ENCODE measurements at regions not wholly inside any gene's neighbourhood (a gene's known extent, or its start where the extent isn't known, plus 50 kb on each side); places are given as distances from the start of the nearest gene placed in this dataset.

- H3K9me3 Mint-ChIP-seq = no peaks in the 10 kb centered on the region
- CTCF ChIA-PET = no interaction called here
- intact Hi-C loops (cut with micrococcal nuclease) = no loop called here
These were observed 134.9 kb downstream of the MMUT start for GRCh38 chr6:49328051-49328744.

GRCh38 chr6:49327571-49327970, 135.5 kb downstream of the MMUT start:
- Mint-ChIP-seq H3K36me3 (ENCODE audit: low read depth) (no peaks in the 10 kb centered on the region), H3K4me1 (ENCODE audit: low read depth) (no peaks in the 10 kb centered on the region), H3K27me3 (no peaks in the 10 kb centered on the region), H3K9me3 (no peaks in the 10 kb centered on the region), H3K4me3 (no peak overlapping the region), H3K27ac (no peak overlapping the region)
- POLR2A ChIA-PET = no interaction called here
- CTCF ChIA-PET = interaction anchor here (0.6 kb wide), 1 partner anchor 11 kb away, joined by 3 read pairs; no protein-coding TSS in a partner anchor
- ATAC-seq (no peak), DNase-seq (no peak)
- no peak for TF ChIP-seq CTCF (IDR thresholded peaks at IDR 0.05)
- intact Hi-C loops (cut with micrococcal nuclease) = no loop called here

More at GRCh38 chr6:49328051-49328744, 134.9 kb downstream of the MMUT start:
- Mint-ChIP-seq H3K27ac (no peak overlapping the region), H3K27me3 (no peaks in the 10 kb centered on the region), H3K36me3 (ENCODE audit: low read depth) (no peaks in the 10 kb centered on the region), H3K4me3 (no peak overlapping the region), H3K4me1 (ENCODE audit: low read depth) (no peaks in the 10 kb centered on the region)
- DNase-seq = no peak
- POLR2A ChIA-PET = no interaction called here
- TF ChIP-seq CTCF (IDR thresholded peaks at IDR 0.05) = no peak
- no peak for ATAC-seq

GRCh38 chr6:49327005-49327404, 136.0 kb downstream of the MMUT start:
- Mint-ChIP-seq H3K4me3 (no peak overlapping the region), H3K36me3 (ENCODE audit: low read depth) (no peaks in the 10 kb centered on the region), H3K4me1 (ENCODE audit: low read depth) (no peaks in the 10 kb centered on the region), H3K27me3 (no peaks in the 10 kb centered on the region), H3K9me3 (no peaks in the 10 kb centered on the region), H3K27ac (no peak overlapping the region)
- intact Hi-C loops (cut with micrococcal nuclease) = no loop called here
- TF ChIP-seq CTCF (IDR thresholded peaks at IDR 0.05) = no peak
- POLR2A ChIA-PET = no interaction called here
- CTCF ChIA-PET = interaction anchor here (0.6 kb wide), 1 partner anchor 12 kb away, joined by 3 read pairs; no protein-coding TSS in a partner anchor
- ATAC-seq (no peak), DNase-seq (no peak)

- no peaks in the 10 kb centered on the region for H3K27me3 Mint-ChIP-seq
- no peaks in the 10 kb centered on the region for H3K9me3 Mint-ChIP-seq
These were observed 136.7 kb downstream of the MMUT start for GRCh38 chr6:49326347-49326746.

More at GRCh38 chr6:49326347-49326746, 136.7 kb downstream of the MMUT start:
- TF ChIP-seq CTCF (IDR thresholded peaks at IDR 0.05) = no peak
- CTCF ChIA-PET = no interaction called here
- Mint-ChIP-seq H3K4me3 (no peak overlapping the region), H3K4me1 (ENCODE audit: low read depth) (no peaks in the 10 kb centered on the region), H3K36me3 (ENCODE audit: low read depth) (no peaks in the 10 kb centered on the region), H3K27ac (no peak overlapping the region)
- intact Hi-C loops (cut with micrococcal nuclease) = no loop called here
- POLR2A ChIA-PET = no interaction called here
- DNase-seq (no peak), ATAC-seq (no peak)
